Thoracic aorta (tissue), 2 donors: ENCODE measurements at regions not wholly inside any gene's neighbourhood (a gene's known extent, or its start where the extent isn't known, plus 50 kb on each side); places are given as distances from the start of the nearest gene placed in this dataset.
"Not testable (repeated sequence)": the region's sequence is repeated elsewhere in the genome, so short reads cannot be mapped to it uniquely, and the experiment has no call there.

Experiments used
- ATAC-seq: fragments of 150-250 bp; one replicate; pipeline ENCODE4 v1.8.0; 2017; ENCODE audit warnings: low read depth; ENCODE audit not compliant: insufficient number of reproducible peaks, low FRiP score
- DNase-seq: peaks from one replicate; pipeline ENCODE4 v3.0.0-alpha.2; 2020; ENCODE audit warnings: low spot score
- H3K27ac ChIP-seq, 2 donors: fragments of 200-600 bp; sonication (generic); 1 replicate in 1 of 2; 2 replicates in 1 of 2; pipeline ENCODE4 v1.5.1; 2016; ENCODE audit warnings: mild to moderate bottlenecking in 2 of 2, moderate library complexity in 2 of 2
- H3K27me3 ChIP-seq: fragments of 200-600 bp; sonication (generic); replicated peaks from 2 replicates; pipeline ENCODE4 v1.6.0; 2016; ENCODE audit warnings: mild to moderate bottlenecking; ENCODE audit not compliant: insufficient read depth
- H3K36me3 ChIP-seq: fragments of 200-600 bp; sonication (generic); one replicate; pipeline ENCODE4 v1.5.1; 2016
- H3K4me1 ChIP-seq, 2 donors: fragments of 200-600 bp; sonication (generic); 1 replicate in 1 of 2; 2 replicates in 1 of 2; pipeline versions ENCODE4 v1.5.1 to v1.6.0; 2016; ENCODE audit warnings: low read depth in 2 of 2, mild to moderate bottlenecking in 1 of 2; ENCODE audit not compliant: control insufficient read depth in 1 of 2
- H3K4me3 ChIP-seq: fragments of 200-600 bp; sonication (generic); 2 replicates; pipeline ENCODE4 v1.5.1; 2016; ENCODE audit warnings: mild to moderate bottlenecking
- H3K9me3 ChIP-seq: fragments of 200-600 bp; sonication (generic); 2 replicates; pipeline ENCODE4 v1.5.1; 2016
- TF ChIP-seq, protein P1 (sequence below): fragments of 200-600 bp; sonication (generic); IDR thresholded peaks from one replicate; pipeline ENCODE4 v1.5.1; 2019; ENCODE audit warnings: antibody characterized with exemption

DNA sequence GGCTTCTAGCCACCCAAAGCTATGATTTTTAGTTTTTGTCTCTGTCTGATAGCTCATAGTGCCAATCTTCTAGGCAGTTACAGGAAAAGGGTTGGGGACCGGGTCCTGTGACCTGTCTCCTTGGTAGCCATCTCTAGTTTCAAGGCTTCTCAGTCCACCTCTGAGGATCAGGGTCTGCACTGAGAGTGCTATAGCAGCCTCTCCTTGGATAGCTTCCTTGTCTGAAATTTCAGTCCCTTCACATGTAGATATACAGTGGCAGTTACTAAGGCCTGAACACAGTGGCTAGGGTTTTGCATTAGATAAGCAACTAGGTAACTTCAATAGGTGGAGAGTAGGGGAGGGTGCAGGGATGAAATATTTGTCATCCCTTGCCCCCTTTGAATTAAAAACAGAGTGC is 321.3 kb downstream of the SEMA3D start:
- TF ChIP-seq, protein P1, sequence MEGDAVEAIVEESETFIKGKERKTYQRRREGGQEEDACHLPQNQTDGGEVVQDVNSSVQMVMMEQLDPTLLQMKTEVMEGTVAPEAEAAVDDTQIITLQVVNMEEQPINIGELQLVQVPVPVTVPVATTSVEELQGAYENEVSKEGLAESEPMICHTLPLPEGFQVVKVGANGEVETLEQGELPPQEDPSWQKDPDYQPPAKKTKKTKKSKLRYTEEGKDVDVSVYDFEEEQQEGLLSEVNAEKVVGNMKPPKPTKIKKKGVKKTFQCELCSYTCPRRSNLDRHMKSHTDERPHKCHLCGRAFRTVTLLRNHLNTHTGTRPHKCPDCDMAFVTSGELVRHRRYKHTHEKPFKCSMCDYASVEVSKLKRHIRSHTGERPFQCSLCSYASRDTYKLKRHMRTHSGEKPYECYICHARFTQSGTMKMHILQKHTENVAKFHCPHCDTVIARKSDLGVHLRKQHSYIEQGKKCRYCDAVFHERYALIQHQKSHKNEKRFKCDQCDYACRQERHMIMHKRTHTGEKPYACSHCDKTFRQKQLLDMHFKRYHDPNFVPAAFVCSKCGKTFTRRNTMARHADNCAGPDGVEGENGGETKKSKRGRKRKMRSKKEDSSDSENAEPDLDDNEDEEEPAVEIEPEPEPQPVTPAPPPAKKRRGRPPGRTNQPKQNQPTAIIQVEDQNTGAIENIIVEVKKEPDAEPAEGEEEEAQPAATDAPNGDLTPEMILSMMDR, result no peak
- Histone ChIP-seq H3K4me3 (no peak overlapping the region), H3K27ac (no peak overlapping the region), H3K9me3 (no peaks in the 10 kb centered on the region), H3K4me1 (no peaks in the 10 kb centered on the region), H3K36me3 (no peaks in the 10 kb centered on the region), H3K27me3 (no peaks in the 10 kb centered on the region)
- ATAC-seq (no peak), DNase-seq (no peak)

- H3K27me3 ChIP-seq, result no peaks in the 10 kb centered on the region
- TF ChIP-seq, protein P1, result no peak
- H3K9me3 ChIP-seq, result no peaks in the 10 kb centered on the region
- no peak overlapping the region for H3K4me3 ChIP-seq
- H3K27ac ChIP-seq, result no peak overlapping the region
- no peak for DNase-seq
- no peaks in the 10 kb centered on the region for H3K36me3 ChIP-seq
- no peak for ATAC-seq
- H3K4me1 ChIP-seq, result no peaks in the 10 kb centered on the region
Observed at GRCh38 chr7:84857336-84857735, 329.5 kb downstream of the SEMA3D start.

GRCh38 chr7:84855758-84856157 is 331.1 kb downstream of the SEMA3D start:
- DNase-seq (no peak), ATAC-seq (no peak)
- no peaks in the 10 kb centered on the region for H3K4me1 ChIP-seq
- no peak overlapping the region for H3K4me3 ChIP-seq
- H3K27me3 ChIP-seq, result no peaks in the 10 kb centered on the region
- TF ChIP-seq, protein P1, result no peak
- H3K36me3 ChIP-seq, result no peaks in the 10 kb centered on the region
- no peaks in the 10 kb centered on the region for H3K9me3 ChIP-seq
- no peak overlapping the region for H3K27ac ChIP-seq

DNA sequence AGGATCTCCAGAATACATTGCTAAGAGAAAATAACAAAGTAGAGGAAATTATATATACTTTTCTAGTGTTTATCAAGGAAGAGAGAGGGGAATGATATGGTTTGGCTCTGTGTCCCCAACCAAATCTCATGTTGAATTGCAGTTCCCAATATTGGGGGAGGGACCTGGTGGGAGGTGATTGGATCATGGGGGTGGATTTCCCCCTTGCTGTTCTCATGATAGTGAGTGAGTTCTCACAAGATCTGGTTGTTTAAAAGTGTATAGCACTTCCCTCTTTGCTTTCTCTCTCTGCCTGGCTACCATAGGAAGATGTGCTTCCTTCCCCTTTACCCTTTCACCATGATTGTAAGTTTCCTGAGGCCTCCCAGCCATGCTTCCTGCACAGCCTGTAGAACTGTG is 337.9 kb downstream of the SEMA3D start:
- not testable (repeated sequence) for H3K36me3 ChIP-seq, H3K9me3 ChIP-seq, DNase-seq, ATAC-seq, H3K27me3 ChIP-seq, H3K4me1 ChIP-seq, H3K4me3 ChIP-seq, H3K27ac ChIP-seq

DNA sequence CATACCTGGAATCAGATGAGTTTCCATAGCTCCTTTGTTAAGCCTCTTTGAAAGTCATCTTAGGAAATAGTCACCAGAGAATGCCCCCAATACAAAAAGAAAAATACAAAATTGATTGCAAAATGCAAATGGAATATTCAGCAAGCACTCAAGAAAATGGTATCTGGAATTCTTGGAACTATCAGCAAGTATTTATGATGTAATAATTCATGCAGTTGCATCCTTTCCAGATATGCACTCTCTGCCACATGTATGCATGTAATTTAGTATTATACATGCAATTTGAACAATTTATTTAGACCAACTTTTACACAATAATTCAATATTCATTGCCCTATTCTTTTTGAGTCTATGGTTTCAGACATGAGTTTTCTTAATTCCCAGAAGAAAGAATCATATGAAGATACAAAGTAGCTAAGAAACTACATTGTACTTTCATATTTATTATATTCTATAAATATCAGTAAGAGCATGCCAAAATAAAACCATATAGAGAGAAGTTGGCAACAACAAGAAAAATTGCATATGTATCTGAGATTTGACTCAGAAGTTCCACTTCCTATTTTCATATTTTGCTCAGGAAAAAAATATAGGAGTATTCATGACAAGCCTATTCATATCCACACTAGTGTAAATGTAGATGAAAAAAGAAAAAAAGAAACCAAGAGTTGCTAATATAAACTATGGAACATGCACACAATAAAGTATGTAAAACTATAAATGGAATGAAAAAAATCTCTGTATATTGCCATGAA is 338.5 kb downstream of the SEMA3D start:
- TF ChIP-seq, protein P1, result no peak
- Histone ChIP-seq H3K27me3 (no peaks in the 10 kb centered on the region), H3K4me3 (no peak overlapping the region), H3K27ac (no peak overlapping the region), H3K36me3 (no peaks in the 10 kb centered on the region), H3K9me3 (no peaks in the 10 kb centered on the region), H3K4me1 (no peaks in the 10 kb centered on the region)
- ATAC-seq (no peak), DNase-seq (no peak)

- Histone ChIP-seq H3K36me3 (no peaks in the 10 kb centered on the region), H3K4me3 (no peak overlapping the region), H3K9me3 (no peaks in the 10 kb centered on the region), H3K4me1 (no peaks in the 10 kb centered on the region), H3K27ac (no peak overlapping the region), H3K27me3 (no peaks in the 10 kb centered on the region)
- DNase-seq (no peak), ATAC-seq (no peak)
- TF ChIP-seq, protein P1, result no peak
Observed at GRCh38 chr7:84847790-84848189, 339.1 kb downstream of the SEMA3D start.
